ENCODE measurements at regions not wholly inside any gene's neighbourhood (a gene's known extent, or its start where the extent isn't known, plus 50 kb on each side); places are given as distances from the start of the nearest gene placed in this dataset.
"Not testable (repeated sequence)": the region's sequence is repeated elsewhere in the genome, so short reads cannot be mapped to it uniquely, and the experiment has no call there.

DNA sequence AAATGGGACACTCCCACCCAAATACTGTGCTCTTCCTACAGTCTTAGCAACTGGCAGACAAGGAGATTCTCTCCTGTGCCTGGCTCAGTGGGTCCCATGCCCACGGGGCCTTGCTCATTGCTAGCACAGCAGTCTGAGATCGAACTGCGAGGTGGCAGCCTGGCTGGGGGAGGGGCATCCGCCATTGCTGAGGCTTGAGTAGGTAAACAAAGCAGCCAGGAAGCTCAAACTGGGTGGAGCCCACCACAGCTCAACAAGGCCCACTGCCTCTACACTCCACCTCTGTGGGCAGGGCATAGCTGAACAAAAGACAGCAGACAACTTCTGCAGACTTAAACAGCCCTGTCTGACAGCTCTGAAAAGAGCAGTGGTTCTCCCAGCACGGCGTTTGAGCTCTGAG is 174.8 kb downstream of the COL12A1 start:
- DNase-seq = not testable (repeated sequence)

DNA sequence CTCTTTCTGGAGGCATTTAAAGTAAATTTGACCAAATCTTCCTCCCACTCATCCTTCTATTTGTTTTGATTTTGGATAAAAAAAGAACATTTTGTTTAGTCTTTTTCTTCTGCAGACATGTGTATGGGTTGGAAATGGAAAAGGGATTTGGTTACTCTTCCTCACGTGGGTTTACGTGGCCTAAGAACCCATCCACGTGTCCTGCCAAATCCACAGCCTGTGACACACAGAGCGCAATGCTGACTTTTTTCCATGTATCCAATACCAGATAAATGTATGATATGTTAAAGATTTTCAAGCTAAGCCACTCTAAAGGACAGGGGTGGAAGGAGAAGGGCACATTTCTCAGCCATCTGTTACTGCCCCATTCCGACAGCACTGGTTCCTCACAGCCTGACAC is 176.5 kb downstream of the COL12A1 start:
- no peak for DNase-seq

DNA sequence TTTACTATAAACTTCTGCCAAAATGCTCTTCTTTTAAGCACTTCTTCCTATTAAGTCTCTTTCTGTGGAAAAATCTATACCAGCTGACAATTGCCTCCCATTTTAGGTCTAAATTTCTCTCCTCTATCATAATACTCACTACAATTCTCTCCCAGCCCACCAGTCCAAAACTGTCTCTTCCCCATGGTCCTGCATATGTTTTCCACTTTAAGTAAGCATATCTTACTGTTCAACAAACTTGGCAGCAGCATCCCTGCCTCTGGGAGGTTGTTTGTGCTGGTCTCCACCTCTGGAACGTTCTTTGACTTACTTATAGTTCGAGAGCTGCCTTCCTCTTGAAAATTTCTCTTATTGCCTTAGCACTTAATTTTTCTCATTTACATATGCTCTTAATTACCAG is 180.5 kb downstream of the COL12A1 start:
- DNase-seq = no peak

DNA sequence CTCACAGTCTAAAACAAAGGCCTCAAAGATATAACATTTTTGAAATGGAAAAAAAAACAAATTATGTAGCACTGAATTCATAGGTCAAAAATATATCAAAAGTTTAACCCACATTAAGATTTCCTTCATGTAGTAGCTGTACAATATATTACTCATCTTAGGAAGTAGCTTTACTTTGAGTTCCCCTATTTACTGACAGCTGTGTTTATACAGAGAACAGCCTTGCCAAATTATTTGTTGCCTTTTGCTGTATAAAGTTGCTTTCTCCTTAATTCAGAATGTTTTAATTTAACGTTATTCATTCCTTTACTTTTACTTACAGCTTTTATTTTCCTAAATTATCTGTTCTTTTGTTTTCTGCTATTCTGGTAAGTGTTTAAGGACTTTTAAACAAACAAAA is 181.0 kb downstream of the COL12A1 start:
- DNase-seq = no peak

- DNase-seq = no peak
Observed at GRCh38 chr6:75023634-75024033, 182.2 kb downstream of the COL12A1 start.

- no peak for DNase-seq
Observed at GRCh38 chr6:75020971-75021370, 184.9 kb downstream of the COL12A1 start.

DNA sequence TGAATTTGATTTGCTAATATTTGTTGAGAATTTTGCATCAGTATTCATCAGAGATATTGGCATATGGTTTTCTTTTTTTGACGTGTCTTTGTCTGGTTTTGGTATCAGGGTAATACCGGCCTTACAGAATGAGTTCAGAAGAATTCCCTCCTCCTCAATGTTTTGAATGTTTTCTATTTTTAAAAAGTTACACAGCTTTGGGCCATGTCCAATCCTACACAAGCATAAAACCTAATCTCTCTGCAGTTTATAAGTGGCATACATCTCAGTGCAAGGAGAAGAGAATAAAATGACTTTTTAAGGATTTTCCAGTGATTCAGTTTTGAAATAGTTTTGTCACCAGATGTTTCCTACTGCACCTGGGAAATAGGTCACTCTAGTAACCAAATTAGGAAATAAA is 185.5 kb downstream of the COL12A1 start:
- no peak for DNase-seq

DNA sequence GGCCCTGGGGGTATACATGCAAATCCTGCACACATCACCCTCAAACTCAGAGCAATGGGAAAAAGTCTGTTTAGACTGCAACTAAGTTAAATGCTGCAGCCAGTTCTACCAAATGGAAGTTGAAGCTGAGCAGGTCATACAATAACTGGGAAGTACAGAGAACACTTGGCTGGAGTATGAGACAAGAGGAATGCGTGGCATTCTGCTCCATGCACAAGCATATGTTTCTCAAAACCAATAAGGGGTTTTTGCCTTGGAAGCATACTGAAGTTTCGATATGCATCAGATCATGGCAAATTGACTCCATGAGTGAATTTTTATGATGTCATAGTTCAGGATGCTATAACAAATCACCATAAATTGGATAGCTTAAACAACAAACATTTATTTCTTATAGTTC is 193.8 kb downstream of the COL12A1 start:
- DNase-seq = no peak

GRCh38 chr6:75003984-75004383 is 201.9 kb downstream of the COL12A1 start:
- not testable (repeated sequence) for DNase-seq

GRCh38 chr6:74997646-74998045 is 208.2 kb downstream of the COL12A1 start:
- no peak for DNase-seq

GRCh38 chr6:74993136-74993535 is 212.7 kb downstream of the COL12A1 start:
- no peak for DNase-seq

- DNase-seq = no peak
Observed at GRCh38 chr6:74991573-74992332, 214.1 kb downstream of the COL12A1 start.

- no peak for DNase-seq
Observed at GRCh38 chr6:74979065-74979766, 226.6 kb downstream of the COL12A1 start.

GRCh38 chr6:74976701-74977100 is 229.2 kb downstream of the COL12A1 start:
- no peak for DNase-seq

- no peak for DNase-seq
Observed at GRCh38 chr6:74976026-74976425, 229.8 kb downstream of the COL12A1 start.

DNA sequence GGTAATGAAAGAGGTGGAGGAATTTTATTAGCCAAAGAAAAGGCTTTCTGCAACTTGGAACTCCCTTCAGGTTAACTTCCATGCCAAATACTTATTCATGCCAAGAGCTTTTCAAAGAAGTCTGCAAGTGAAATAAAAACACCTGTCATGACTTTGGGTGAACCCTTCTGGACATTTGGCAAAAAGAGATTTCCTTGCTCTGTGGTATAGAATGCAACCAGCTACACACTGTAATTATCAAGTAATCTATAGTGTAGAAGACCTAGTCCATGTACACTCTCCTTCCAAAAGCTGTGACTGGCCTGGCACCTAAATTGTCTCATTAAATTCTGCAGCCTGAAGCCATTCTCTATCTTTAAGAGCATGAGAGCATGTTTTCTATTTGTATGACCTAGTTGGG is 232.3 kb downstream of the COL12A1 start:
- no peak for DNase-seq

- no peak for DNase-seq
Observed at GRCh38 chr6:74971633-74972032, 234.2 kb downstream of the COL12A1 start.

DNA sequence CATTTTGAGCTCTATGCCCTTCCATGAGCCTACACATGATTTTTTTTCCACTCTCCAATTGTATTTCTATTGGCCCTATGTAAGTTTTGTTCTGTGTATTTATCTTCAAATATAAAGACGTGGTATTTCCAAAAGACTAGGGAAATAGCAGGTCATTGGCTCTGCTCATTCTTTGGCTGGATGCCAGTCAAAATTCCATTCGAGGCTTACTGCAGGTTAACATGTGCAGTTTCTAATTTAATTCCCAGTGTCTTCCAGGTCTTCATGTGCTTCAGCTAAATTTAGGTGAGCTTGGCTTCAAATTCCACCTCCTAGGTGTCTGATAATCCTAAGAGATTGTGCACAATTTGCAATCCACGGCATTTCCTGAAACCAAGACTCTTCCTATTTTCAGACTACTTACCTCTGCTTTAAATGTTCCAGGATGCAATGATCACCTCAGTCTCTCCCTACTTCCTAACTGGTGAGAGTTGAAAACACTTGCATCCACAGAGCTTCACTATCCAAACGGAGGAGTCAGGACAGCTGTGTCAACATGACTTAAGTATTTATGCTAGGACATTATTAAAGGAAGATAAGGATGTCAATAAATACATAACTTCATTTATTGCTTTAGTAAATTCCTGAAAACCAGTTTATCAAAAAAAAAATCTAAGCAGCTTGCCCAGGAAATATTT is 236.1 kb downstream of the COL12A1 start:
- no peak for DNase-seq

- DNase-seq = no peak
Observed at GRCh38 chr6:74967821-74968220, 238.0 kb downstream of the COL12A1 start.

DNA sequence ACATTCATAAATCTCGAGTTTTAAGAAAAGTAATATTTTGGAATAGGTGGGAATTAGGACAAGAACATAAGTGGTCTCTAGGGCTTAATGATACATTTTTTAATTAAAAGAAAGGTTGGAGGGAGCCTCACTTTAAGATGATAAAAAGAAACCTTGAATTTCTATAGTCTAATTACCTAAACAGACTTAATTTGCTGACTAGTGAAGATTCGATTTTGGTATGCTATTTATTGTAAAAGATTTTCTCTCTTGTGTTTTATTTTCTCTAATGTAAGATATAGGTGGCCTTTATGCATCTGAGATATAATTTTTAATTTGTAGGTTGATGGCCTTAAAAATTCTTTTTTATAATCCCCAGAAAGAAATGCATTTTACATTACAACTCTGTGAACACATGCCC is 239.1 kb downstream of the COL12A1 start:
- DNase-seq = no peak

DNA sequence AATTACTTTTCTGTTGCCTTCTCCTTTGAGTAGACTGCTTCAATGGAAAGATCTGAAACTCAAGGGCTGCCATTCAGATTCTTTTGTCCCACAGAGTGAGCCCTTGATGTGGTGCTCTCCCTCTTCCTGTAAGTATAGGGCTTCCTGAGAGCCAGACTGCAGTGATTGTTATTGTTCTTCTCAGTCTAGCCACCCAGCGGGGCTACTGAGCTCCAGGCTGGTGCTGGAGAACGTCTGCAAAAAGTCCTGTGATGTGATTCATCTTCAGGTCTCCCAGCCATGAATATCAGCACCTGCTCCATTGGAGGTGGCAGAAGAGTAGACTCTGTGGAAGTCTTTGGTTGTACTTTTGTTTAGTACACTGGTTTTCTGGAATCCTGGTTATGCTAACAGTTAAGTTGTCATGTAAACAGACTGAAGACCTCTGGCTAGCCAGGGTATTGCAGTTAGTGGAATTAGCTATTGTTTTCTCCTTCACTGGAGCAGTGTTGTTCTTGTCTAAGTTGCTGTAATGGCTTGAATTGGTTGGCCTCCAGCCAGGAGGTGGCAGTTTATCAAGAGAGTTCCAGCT is 240.9 kb downstream of the COL12A1 start:
- DNase-seq = no peak

DNA sequence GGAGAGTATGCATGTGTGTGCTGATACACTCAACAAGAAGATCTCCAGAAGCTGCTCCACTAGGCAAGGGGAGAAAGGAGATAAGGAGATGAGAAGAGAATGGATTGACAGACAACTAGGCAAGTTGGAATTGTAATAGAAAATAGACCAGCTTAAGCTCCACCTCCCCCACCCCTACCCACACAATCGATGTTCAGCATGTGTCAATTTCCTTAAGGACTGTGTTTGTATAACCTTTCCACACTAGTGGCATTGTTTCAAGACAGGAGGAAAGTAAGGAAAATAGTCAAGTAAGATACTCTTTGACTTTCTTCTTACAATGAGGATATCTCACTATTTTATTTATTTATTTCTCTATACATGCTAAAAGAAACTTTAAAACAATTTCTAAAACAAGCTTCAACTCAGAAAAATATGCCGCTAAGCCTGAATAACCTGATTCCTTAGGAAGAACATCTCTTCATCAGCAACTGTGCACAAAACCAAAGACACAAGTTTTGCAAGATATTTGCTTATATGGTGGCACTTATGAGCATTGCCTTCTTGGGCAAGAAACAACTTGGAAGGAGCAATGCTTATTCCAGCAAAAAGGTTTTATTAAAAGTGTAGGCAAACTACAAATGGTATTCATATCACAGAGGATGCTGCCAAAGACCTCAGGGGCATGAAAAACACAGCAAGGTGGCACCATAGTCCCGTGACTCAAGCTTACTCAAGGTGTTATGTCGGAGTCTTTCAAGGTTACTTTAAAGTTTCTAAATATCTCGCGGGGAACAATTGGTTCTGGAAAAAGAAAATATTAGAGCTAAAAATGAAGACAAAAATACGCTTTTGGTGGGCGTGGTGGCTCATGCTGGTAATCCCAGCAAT is 249.1 kb downstream of the COL12A1 start:
- DNase-seq = no peak

DNA sequence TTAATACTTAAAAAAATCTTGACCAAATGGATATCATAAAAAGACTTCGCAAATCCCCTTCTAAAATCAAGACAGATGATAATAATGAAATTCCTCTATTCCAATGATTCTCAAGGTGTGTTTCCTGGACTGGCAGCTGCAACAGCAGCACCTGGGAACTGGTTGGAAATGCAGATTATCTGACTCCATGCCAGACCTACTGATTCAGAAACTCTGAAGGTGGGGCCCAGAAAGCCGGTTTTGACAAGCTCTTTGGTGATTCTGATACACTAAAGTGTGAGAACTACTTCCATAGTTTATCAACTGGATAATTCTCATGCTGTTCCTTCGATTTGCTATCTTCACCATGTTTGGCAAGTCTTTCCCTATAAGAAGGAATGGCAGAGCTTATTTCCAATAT is 252.1 kb downstream of the COL12A1 start:
- no peak for DNase-seq

All from islet precursor cell (in vitro differentiated cells).